Keratinocyte (primary cell): ENCODE measurements at regions not wholly inside any gene's neighbourhood (a gene's known extent, or its start where the extent isn't known, plus 50 kb on each side); places are given as distances from the start of the nearest gene placed in this dataset.

Experiments used
- DNase-seq: peaks from one replicate; pipeline ENCODE4 v3.0.0-alpha.2; 2011; ENCODE audit warnings: low read depth, missing footprints, low spot score
- FAIRE-seq: peaks from 2 replicates; lab custom pipeline; 2011; peaks lifted over from hg19 to GRCh38; lab: Jason Lieb, UNC
- H2AFZ ChIP-seq: 2 replicates; pipeline ENCODE4 v1.6.0; 2012; ENCODE audit warnings: low read length, control low read depth, inconsistent platforms; ENCODE audit not compliant: control insufficient read depth
- H3K27ac ChIP-seq: 2 replicates; pipeline ENCODE4 v1.5.1; 2011; ENCODE audit warnings: low read length; ENCODE audit not compliant: control insufficient read depth, insufficient read depth
- H3K27me3 ChIP-seq: 3 replicates; pipeline ENCODE4 v1.6.0; 2011; ENCODE audit warnings: low read length; ENCODE audit not compliant: control insufficient read depth, insufficient read depth; ENCODE audit errors: extremely low read depth
- H3K36me3 ChIP-seq, 2 experiments: 2 replicates in 1 of 2; 3 replicates in 1 of 2; pipeline ENCODE4 v1.5.1; 2011; ENCODE audit warnings: low read length in 2 of 2, mild to moderate bottlenecking in 1 of 2; ENCODE audit not compliant: control insufficient read depth in 2 of 2, insufficient read depth in 2 of 2; ENCODE audit errors: extremely low read depth in 1 of 2
- H3K4me1 ChIP-seq: 3 replicates; pipeline ENCODE4 v1.5.1; 2011; ENCODE audit warnings: low read length; ENCODE audit not compliant: control insufficient read depth, insufficient read depth; ENCODE audit errors: extremely low read depth
- H3K4me2 ChIP-seq: 3 replicates; pipeline ENCODE4 v1.6.0; 2011; ENCODE audit warnings: low read depth, low read length; ENCODE audit not compliant: control insufficient read depth, insufficient read depth; ENCODE audit errors: extremely low read depth
- H3K4me3 ChIP-seq, 3 experiments: fragments of 200-600 bp in 1 of 3; sonication (generic) in 1 of 3; 2 replicates in 2 of 3; 3 replicates in 1 of 3; pipeline ENCODE4 v1.5.1; 2011 to 2016; ENCODE audit warnings: low read length in 3 of 3, mild to moderate bottlenecking in 3 of 3, control low read depth in 2 of 3, inconsistent platforms in 1 of 3, low read depth in 1 of 3, mixed read lengths in 1 of 3, mixed run types in 1 of 3, moderate library complexity in 1 of 3; ENCODE audit not compliant: control insufficient read depth in 2 of 3, insufficient read depth in 2 of 3; ENCODE audit errors: extremely low read depth in 1 of 3
- H3K79me2 ChIP-seq: 2 replicates; pipeline ENCODE4 v1.6.0; 2012; ENCODE audit warnings: low read length; ENCODE audit not compliant: control insufficient read depth, insufficient read depth
- H3K9ac ChIP-seq: 3 replicates; pipeline ENCODE4 v1.6.0; 2011; ENCODE audit warnings: low read length; ENCODE audit not compliant: control insufficient read depth, insufficient read depth; ENCODE audit errors: extremely low read depth
- H3K9me1 ChIP-seq: 3 replicates; pipeline ENCODE4 v1.6.0; 2011; ENCODE audit warnings: low read length; ENCODE audit not compliant: control insufficient read depth, insufficient read depth; ENCODE audit errors: extremely low read depth
- H3K9me3 ChIP-seq: 2 replicates; pipeline ENCODE4 v1.5.1; 2012; ENCODE audit warnings: low read depth, low read length; ENCODE audit not compliant: control insufficient read depth
- H4K20me1 ChIP-seq: 3 replicates; pipeline ENCODE4 v1.6.0; 2011; ENCODE audit warnings: low read length; ENCODE audit not compliant: control insufficient read depth, insufficient read depth; ENCODE audit errors: extremely low read depth
- EZH2 ChIP-seq: IDR thresholded peaks from one replicate; pipeline ENCODE4 v1.6.1; 2012; ENCODE audit warnings: inconsistent platforms, mild to moderate bottlenecking, low read length, moderate library complexity
- dilution Hi-C: fragments of 300-500 bp; cut with MboI; formaldehyde crosslinking; loops from one replicate; pipeline ENCODE4 v1.7.0; 2020; ENCODE audit warnings: low sequenced_read_pairs; ENCODE audit not compliant: extremely low pct_ligation_motif_present
- TF ChIP-seq, protein P1 (sequence below), 3 experiments: IDR thresholded peaks in 1 of 3; conservative IDR thresholded peaks in 1 of 3; optimal IDR thresholded peaks in 1 of 3; 2 replicates in 2 of 3; 3 replicates in 1 of 3; pipeline versions ENCODE3 to v1.5.1; 2011; ENCODE audit warnings: low read length in 3 of 3, mild to moderate bottlenecking in 3 of 3, moderate library complexity in 2 of 3, control low read depth in 1 of 3, inconsistent platforms in 1 of 3; ENCODE audit not compliant: insufficient read depth in 2 of 3; ENCODE audit errors: extremely low read depth in 1 of 3

DNA sequence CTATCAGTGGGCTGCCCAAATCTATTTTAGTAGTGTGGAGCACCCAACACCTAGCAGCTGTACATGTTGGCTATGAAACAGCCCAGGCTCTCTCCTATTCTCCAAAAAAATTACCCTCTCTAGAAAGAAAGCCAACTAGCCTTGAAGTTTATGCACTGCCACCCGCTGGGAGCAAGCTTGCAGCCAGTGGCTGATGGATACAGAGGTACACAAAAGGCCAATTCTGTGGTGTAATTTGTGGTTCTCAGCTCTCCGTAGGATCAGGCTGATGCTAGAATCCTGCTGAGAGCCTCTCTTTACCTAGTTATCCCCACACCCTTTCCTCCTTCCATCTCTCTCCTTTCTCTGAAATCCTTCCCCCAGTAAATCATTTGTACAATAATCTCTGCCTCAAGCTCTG is 1120.7 kb downstream of the DIAPH3 start:
- FAIRE-seq, result no peak
- no peaks in the 10 kb centered on the region for H3K36me3 ChIP-seq
- no peak overlapping the region for H3K27ac ChIP-seq
- dilution Hi-C loops, result no loop called here
- H3K4me2 ChIP-seq, result no peak overlapping the region
- no peak overlapping the region for H2AFZ ChIP-seq
- no peak overlapping the region for H3K4me3 ChIP-seq
- no peaks in the 10 kb centered on the region for H3K9me1 ChIP-seq
- H4K20me1 ChIP-seq, result no peaks in the 10 kb centered on the region
- no peaks in the 10 kb centered on the region for H3K79me2 ChIP-seq
- H3K9ac ChIP-seq, result no peak overlapping the region
- no peaks in the 10 kb centered on the region for H3K4me1 ChIP-seq
- DNase-seq, result no peak
- H3K9me3 ChIP-seq, result no peaks in the 10 kb centered on the region
- no peaks in the 10 kb centered on the region for H3K27me3 ChIP-seq
- TF ChIP-seq EZH2, result no peak
- TF ChIP-seq, protein P1, sequence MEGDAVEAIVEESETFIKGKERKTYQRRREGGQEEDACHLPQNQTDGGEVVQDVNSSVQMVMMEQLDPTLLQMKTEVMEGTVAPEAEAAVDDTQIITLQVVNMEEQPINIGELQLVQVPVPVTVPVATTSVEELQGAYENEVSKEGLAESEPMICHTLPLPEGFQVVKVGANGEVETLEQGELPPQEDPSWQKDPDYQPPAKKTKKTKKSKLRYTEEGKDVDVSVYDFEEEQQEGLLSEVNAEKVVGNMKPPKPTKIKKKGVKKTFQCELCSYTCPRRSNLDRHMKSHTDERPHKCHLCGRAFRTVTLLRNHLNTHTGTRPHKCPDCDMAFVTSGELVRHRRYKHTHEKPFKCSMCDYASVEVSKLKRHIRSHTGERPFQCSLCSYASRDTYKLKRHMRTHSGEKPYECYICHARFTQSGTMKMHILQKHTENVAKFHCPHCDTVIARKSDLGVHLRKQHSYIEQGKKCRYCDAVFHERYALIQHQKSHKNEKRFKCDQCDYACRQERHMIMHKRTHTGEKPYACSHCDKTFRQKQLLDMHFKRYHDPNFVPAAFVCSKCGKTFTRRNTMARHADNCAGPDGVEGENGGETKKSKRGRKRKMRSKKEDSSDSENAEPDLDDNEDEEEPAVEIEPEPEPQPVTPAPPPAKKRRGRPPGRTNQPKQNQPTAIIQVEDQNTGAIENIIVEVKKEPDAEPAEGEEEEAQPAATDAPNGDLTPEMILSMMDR (optimal IDR thresholded peaks at IDR 0.05 in 1 of 3, IDR thresholded peaks at IDR 0.05 in 1 of 3, conservative IDR thresholded peaks at IDR 0.05 in 1 of 3; ENCODE audit: extremely low read depth in 1 of 3, insufficient read depth in 2 of 3, low read length in 3 of 3), result no peak

DNA sequence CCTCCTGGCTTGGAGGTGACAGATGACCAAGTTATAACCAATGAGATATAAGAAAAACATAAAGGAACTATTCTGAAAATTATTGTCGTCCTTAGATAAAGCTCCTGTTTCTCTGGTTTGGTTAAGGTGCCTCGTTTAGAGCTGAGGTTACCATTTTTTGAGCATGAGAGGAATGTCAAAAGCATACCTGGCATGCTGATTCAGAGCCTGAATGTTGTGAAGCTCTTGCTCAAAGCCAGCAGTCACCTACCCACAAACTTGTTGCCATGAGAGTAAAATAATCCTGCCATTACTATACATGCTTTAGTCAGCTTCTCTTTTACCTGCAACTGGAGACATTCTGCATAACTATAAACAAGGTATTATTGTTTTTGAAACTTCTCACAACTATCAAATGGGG is 1116.2 kb downstream of the DIAPH3 start:
- Histone ChIP-seq H4K20me1 (no peaks in the 10 kb centered on the region), H3K4me1 (no peaks in the 10 kb centered on the region), H2AFZ (no peak overlapping the region), H3K79me2 (no peaks in the 10 kb centered on the region), H3K4me3 (no peak overlapping the region), H3K9ac (no peak overlapping the region), H3K36me3 (no peaks in the 10 kb centered on the region), H3K27ac (no peak overlapping the region), H3K9me3 (no peaks in the 10 kb centered on the region), H3K27me3 (no peaks in the 10 kb centered on the region), H3K4me2 (no peak overlapping the region), H3K9me1 (no peaks in the 10 kb centered on the region)
- no peak for FAIRE-seq
- TF ChIP-seq, protein P1 (optimal IDR thresholded peaks at IDR 0.05 in 1 of 3, IDR thresholded peaks at IDR 0.05 in 1 of 3, conservative IDR thresholded peaks at IDR 0.05 in 1 of 3; ENCODE audit: extremely low read depth in 1 of 3, insufficient read depth in 2 of 3, low read length in 3 of 3), result no peak
- TF ChIP-seq EZH2, result no peak
- no peak for DNase-seq
- dilution Hi-C loops, result no loop called here
